ENCODE measurements at regions not wholly inside any gene's neighbourhood (a gene's known extent, or its start where the extent isn't known, plus 50 kb on each side); places are given as distances from the start of the nearest gene placed in this dataset.
"Not testable (repeated sequence)": the region's sequence is repeated elsewhere in the genome, so short reads cannot be mapped to it uniquely, and the experiment has no call there.

GRCh38 chr2:131738533-131738932, 210.8 kb downstream of the CCDC74A start:
- not testable (repeated sequence) for TF ChIP-seq CTCF, POLR2A (IDR thresholded peaks at IDR 0.05)

All from heart left ventricle (tissue), 13 donors.